Retinal pigment epithelial cell (primary cell): ENCODE measurements at regions not wholly inside any gene's neighbourhood (a gene's known extent, or its start where the extent isn't known, plus 50 kb on each side); places are given as distances from the start of the nearest gene placed in this dataset.
A peak's percentile ranks its signal among the peaks of the same experiment; 100 is the strongest.
"Not testable (repeated sequence)": the region's sequence is repeated elsewhere in the genome, so short reads cannot be mapped to it uniquely, and the experiment has no call there.

Experiments
- DNase-seq: peaks from one replicate; pipeline ENCODE4 v3.0.0-alpha.2; 2010; ENCODE audit warnings: low read depth
- H3K4me3 ChIP-seq: 2 replicates; pipeline ENCODE4 v1.5.1; 2011; ENCODE audit warnings: mild to moderate bottlenecking, low read length, control low read depth, moderate library complexity
- TF ChIP-seq, protein P1 (sequence below): conservative IDR thresholded peaks from 2 replicates; pipeline ENCODE4 v1.5.1; 2011; ENCODE audit warnings: low read depth, low read length, control low read depth, inconsistent platforms

DNA sequence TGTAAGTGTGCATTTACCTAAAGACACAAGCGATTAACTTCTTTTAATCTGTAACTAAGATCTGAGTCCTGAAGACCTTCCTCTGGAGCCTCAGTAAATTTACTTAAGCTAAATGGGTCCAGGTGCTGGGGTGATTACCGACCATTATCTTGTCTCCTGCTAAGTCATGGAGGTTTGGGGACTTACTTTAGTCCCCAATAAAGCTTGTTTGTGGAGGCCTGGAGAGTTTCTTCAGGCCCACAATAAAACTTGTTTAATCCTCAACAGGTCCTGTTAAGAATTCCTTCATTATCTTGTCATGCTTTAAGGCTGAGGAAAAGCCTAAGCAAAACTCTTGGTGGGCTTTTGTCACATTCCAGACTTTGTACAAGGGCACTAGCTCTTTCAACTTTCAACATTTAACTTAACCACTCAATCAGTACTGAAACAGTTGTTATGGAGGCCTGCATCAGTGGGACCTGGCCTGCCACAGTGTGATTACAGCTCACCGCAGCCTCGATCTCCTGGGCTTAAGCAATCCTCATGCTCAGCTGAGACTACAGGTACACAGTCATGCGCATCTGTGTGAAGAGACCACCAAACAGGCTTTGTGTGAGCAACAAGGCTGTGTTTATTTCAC, 84.0 kb downstream of the FMO4 start:
- H3K4me3 ChIP-seq, result no peak overlapping the region
- no peak for DNase-seq
- TF ChIP-seq, protein P1, sequence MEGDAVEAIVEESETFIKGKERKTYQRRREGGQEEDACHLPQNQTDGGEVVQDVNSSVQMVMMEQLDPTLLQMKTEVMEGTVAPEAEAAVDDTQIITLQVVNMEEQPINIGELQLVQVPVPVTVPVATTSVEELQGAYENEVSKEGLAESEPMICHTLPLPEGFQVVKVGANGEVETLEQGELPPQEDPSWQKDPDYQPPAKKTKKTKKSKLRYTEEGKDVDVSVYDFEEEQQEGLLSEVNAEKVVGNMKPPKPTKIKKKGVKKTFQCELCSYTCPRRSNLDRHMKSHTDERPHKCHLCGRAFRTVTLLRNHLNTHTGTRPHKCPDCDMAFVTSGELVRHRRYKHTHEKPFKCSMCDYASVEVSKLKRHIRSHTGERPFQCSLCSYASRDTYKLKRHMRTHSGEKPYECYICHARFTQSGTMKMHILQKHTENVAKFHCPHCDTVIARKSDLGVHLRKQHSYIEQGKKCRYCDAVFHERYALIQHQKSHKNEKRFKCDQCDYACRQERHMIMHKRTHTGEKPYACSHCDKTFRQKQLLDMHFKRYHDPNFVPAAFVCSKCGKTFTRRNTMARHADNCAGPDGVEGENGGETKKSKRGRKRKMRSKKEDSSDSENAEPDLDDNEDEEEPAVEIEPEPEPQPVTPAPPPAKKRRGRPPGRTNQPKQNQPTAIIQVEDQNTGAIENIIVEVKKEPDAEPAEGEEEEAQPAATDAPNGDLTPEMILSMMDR, result no peak

- no peak overlapping the region for H3K4me3 ChIP-seq
- DNase-seq, result peak; percentile 40
- TF ChIP-seq, protein P1, result no peak
These were observed 81.9 kb upstream of the PRRC2C start for GRCh38 chr1:171403393-171403792.

- TF ChIP-seq, protein P1, result no peak
- no peak for DNase-seq
These were observed 80.0 kb upstream of the PRRC2C start for GRCh38 chr1:171405391-171405714.

GRCh38 chr1:171413557-171413956, 71.8 kb upstream of the PRRC2C start:
- DNase-seq, H3K4me3 ChIP-seq: not testable (repeated sequence)

More at GRCh38 chr1:171405391-171405714, 80.0 kb upstream of the PRRC2C start:
- H3K4me3 ChIP-seq, result no peak overlapping the region

GRCh38 chr1:171418546-171418945, 66.8 kb upstream of the PRRC2C start:
- DNase-seq, result no peak
- TF ChIP-seq, protein P1, result no peak
- no peak overlapping the region for H3K4me3 ChIP-seq

DNA sequence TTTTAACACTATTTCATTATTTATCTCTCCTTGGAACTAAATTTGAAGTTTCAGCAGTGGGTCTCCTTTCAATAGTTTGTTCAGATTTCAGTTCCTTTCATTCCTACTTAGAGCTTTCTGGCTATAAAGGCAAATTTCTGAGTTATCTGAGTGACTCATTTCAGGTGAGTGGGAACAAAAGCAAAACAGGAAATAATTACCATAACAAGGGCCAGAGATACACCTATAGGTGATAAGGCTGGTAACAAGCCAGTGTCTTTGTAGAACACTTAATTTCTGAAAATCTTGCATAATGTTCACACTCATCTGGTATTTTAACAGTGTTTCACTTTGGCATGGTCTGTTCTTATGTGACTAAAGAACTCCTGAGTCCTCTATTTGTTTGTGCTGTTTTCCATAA, 64.5 kb upstream of the PRRC2C start:
- no peak for DNase-seq

GRCh38 chr1:171421413-171422020, 63.8 kb upstream of the PRRC2C start:
- TF ChIP-seq, protein P1, result no peak
- DNase-seq, result no peak
- no peak overlapping the region for H3K4me3 ChIP-seq

More for the DNA sequence above, 64.5 kb upstream of the PRRC2C start:
- no peak overlapping the region for H3K4me3 ChIP-seq
- TF ChIP-seq, protein P1, result no peak
